GM12878 (cell line): ENCODE measurements at regions not wholly inside any gene's neighbourhood (a gene's known extent, or its start where the extent isn't known, plus 50 kb on each side); places are given as distances from the start of the nearest gene placed in this dataset.

Experiments
- ATAC-seq: fragments of 200-7000 bp; cut with Tn5 transposase; 3 replicates; pipeline ENCODE4 v1.9.1; 2020; ENCODE audit warnings: mild to moderate bottlenecking, moderate library complexity
- BruUV-seq: library from RNA; stranded (reverse); fragments of 400-500 nt; replicated peaks from 2 replicates; lab custom pipeline; 2021; lab: Mats Ljungman, UMichigan
- CTCF ChIA-PET: fragments of 300-600 bp; sonication (Branson Sonifier 250); formaldehyde crosslinking; extraction: SDS; loops from one replicate; lab custom pipeline; 2021; ENCODE audit warnings: inconsistent platforms; lab: Yijun Ruan, JAX
- POLR2A ChIA-PET: fragments of 350-600 bp; formaldehyde crosslinking; extraction: SDS; loops from one replicate; lab custom pipeline; 2021; ENCODE audit warnings: inconsistent platforms; lab: Charles Lee
- RAD21 ChIA-PET: fragments of 300-600 bp; sonication (Branson Sonifier 250); formaldehyde crosslinking; loops from one replicate; lab custom pipeline; 2023; ENCODE audit warnings: antibody characterized with exemption; ENCODE audit not compliant: unreplicated experiment; lab: Charles Lee
- SMC1A ChIA-PET: fragments of 300-600 bp; sonication (Branson Sonifier 250); formaldehyde crosslinking; loops from one replicate; lab custom pipeline; 2023; ENCODE audit not compliant: unreplicated experiment, uncharacterized antibody; lab: Charles Lee
- DNase-seq: peaks from one replicate; pipeline ENCODE4 v3.0.0-alpha.2; 2011; ENCODE audit warnings: low read depth, low spot score
- FAIRE-seq: peaks from 3 replicates; lab custom pipeline; 2011; peaks lifted over from hg19 to GRCh38; lab: Jason Lieb, UNC
- H2AFZ ChIP-seq: 2 replicates; pipeline ENCODE4 v1.6.0; 2011; ENCODE audit warnings: low read depth, low read length, control low read depth; ENCODE audit not compliant: control insufficient read depth
- H3K27ac ChIP-seq: 2 replicates; pipeline ENCODE4 v1.5.1; 2011; ENCODE audit warnings: control low read depth; ENCODE audit not compliant: control insufficient read depth, insufficient read depth
- H3K27me3 ChIP-seq, 2 experiments: replicated peaks in 1 of 2; 2 replicates each; pipeline versions ENCODE4 v1.6.0 to v1.6.1; 2011; ENCODE audit warnings: low read length in 1 of 2; ENCODE audit not compliant: control insufficient read depth in 2 of 2, insufficient read depth in 2 of 2
- H3K36me3 ChIP-seq, 2 experiments: 2 replicates each; pipeline ENCODE4 v1.5.1; 2011; ENCODE audit warnings: low read length in 1 of 2; ENCODE audit not compliant: control insufficient read depth in 2 of 2, insufficient read depth in 2 of 2
- H3K4me1 ChIP-seq: 2 replicates; pipeline ENCODE4 v1.6.1; 2011; ENCODE audit warnings: mild to moderate bottlenecking, low read length, moderate library complexity, mixed read lengths; ENCODE audit not compliant: control insufficient read depth, insufficient read depth
- H3K4me2 ChIP-seq: 2 replicates; pipeline ENCODE4 v1.6.0; 2011; ENCODE audit warnings: control low read depth; ENCODE audit not compliant: control insufficient read depth, insufficient read depth
- H3K4me3 ChIP-seq: fragments of 200-600 bp; sonication (generic); 2 replicates; pipeline ENCODE4 v1.5.1; 2016
- H3K79me2 ChIP-seq: 2 replicates; pipeline ENCODE4 v1.6.0; 2011; ENCODE audit warnings: low read length; ENCODE audit not compliant: control insufficient read depth, insufficient read depth
- H3K9ac ChIP-seq: 2 replicates; pipeline ENCODE4 v1.8.0; 2011; ENCODE audit warnings: low read length, control low read depth, mixed read lengths; ENCODE audit not compliant: control insufficient read depth, insufficient read depth
- H3K9me3 ChIP-seq: replicated peaks from 3 replicates; pipeline ENCODE4 v1.5.1; 2011; ENCODE audit warnings: mild to moderate bottlenecking, low read length; ENCODE audit not compliant: control insufficient read depth, insufficient read depth
- H4K20me1 ChIP-seq: 2 replicates; pipeline ENCODE4 v1.6.0; 2011; ENCODE audit not compliant: control insufficient read depth, insufficient read depth
- CBX3 ChIP-seq: fragments of 200-600 bp; sonication (generic); IDR thresholded peaks from 2 replicates; pipeline ENCODE4 v1.6.1; 2016; ENCODE audit warnings: low read depth, borderline replicate concordance
- FOXK2 ChIP-seq: fragments of 450-650 bp; IDR thresholded peaks from 2 replicates; pipeline ENCODE4 v1.6.1; 2017; ENCODE audit warnings: mild to moderate bottlenecking, moderate library complexity
- LARP7 ChIP-seq: fragments of 450-650 bp; IDR thresholded peaks from 2 replicates; pipeline ENCODE4 v1.6.1; 2017; ENCODE audit warnings: mild to moderate bottlenecking
- NBN ChIP-seq: fragments of 450-650 bp; IDR thresholded peaks from 2 replicates; pipeline ENCODE4 v1.6.1; 2016
- SRF ChIP-seq, 2 experiments: IDR thresholded peaks; 2 replicates each; pipeline ENCODE4 v1.6.1; 2011; ENCODE audit warnings: low read depth in 2 of 2, low read length in 2 of 2, mild to moderate bottlenecking in 1 of 2, moderate library complexity in 1 of 2
- TAF1 ChIP-seq: IDR thresholded peaks from 2 replicates; pipeline ENCODE4 v1.6.1; 2011; ENCODE audit warnings: mild to moderate bottlenecking, low read depth, low read length, borderline replicate concordance
- TCF3 ChIP-seq: IDR thresholded peaks from 2 replicates; pipeline ENCODE4 v1.6.1; 2012; ENCODE audit warnings: low read depth, mild to moderate bottlenecking, low read length, borderline replicate concordance; ENCODE audit not compliant: insufficient read depth
- YY1 ChIP-seq: IDR thresholded peaks from 2 replicates; pipeline ENCODE4 v1.6.1; 2011; ENCODE audit warnings: low read depth, mild to moderate bottlenecking, low read length
- ZNF622 ChIP-seq: fragments of 450-650 bp; IDR thresholded peaks from 2 replicates; pipeline ENCODE4 v1.6.1; 2017; ENCODE audit warnings: mild to moderate bottlenecking, inconsistent platforms
- ZNF687 ChIP-seq: fragments of 450-650 bp; IDR thresholded peaks from 2 replicates; pipeline ENCODE4 v1.6.1; 2017; ENCODE audit warnings: mild to moderate bottlenecking, moderate library complexity
- ZSCAN29 ChIP-seq: fragments of 450-650 bp; IDR thresholded peaks from 2 replicates; pipeline ENCODE4 v1.6.1; 2017; ENCODE audit warnings: mild to moderate bottlenecking, moderate library complexity
- WGBS: methylation state at CpG from one replicate; pipeline ENCODE4 v1.1.6; 2016; ENCODE audit warnings: low lambda C conversion rate; ENCODE audit not compliant: insufficient replicate concordance, insufficient coverage; ENCODE audit errors: missing lambda C conversion rate; 5-methylcytosine and 5-hydroxymethylcytosine counted together
- in situ Hi-C: fragments of 300-500 bp; cut with MboI; formaldehyde crosslinking; loops from 9 replicates; pipeline ENCODE4 v1.14.3; 2018; ENCODE audit warnings: mixed read lengths
- intact Hi-C: fragments of 100-400 bp; cut with micrococcal nuclease; formaldehyde crosslinking; loops from one replicate; pipeline ENCODE4 v1.14.2; 2022; ENCODE audit not compliant: unreplicated experiment

DNA sequence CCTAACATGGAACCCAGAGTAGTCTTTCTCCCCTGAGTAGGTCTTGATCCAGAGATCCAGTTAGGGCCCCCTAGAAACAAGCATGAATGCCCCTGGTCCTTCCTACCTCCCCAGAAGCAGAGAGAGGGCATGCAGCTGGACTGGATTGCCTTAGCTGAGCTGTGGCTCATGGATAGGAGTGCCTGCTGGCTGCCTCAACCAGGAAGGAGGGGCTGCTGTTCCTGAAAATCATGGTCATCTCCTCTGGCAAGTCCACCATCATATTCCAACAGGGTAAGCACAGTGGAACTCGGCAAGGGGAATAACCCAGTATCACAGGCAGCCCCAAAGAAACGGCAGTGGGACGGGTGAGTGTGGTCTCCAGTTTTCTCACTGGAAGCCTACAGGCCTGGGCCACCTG is 53.1 kb upstream of the ENTPD6 start (continued):
- TF ChIP-seq ZSCAN29 (no peak), CBX3 (no peak), SRF (IDR thresholded peaks at IDR 0.05; ENCODE audit: low read depth in 2 of 2, low read length in 2 of 2) (no peak), FOXK2 (no peak)
- TF ChIP-seq, all 136 proteins: peak for 0

- no peaks in the 10 kb centered on the region for H3K36me3 ChIP-seq
- H4K20me1 ChIP-seq = no peaks in the 10 kb centered on the region
- H3K4me1 ChIP-seq = no peaks in the 10 kb centered on the region
- in situ Hi-C loops = no loop called here
- RAD21 ChIA-PET = no interaction called here
- no TSS peak for BruUV-seq
- H3K27me3 ChIP-seq = peaks cover 3 to 4% of the 10 kb centered on the region in 2 experiments
- intact Hi-C loops = no loop called here
- no peak overlapping the region for H3K4me2 ChIP-seq
- H3K79me2 ChIP-seq = no peaks in the 10 kb centered on the region
- no peak overlapping the region for H3K27ac ChIP-seq
- TF ChIP-seq TAF1 (no peak), NBN (no peak), ZNF622 (no peak), ZNF687 (no peak), YY1 (no peak), LARP7 (no peak), TCF3 (no peak)
- POLR2A ChIA-PET = no interaction called here
- SMC1A ChIA-PET = no interaction called here
- H3K4me3 ChIP-seq = no peak overlapping the region
- no peak for FAIRE-seq
- no peak overlapping the region for H3K9ac ChIP-seq
- ATAC-seq = no peak
- 26% methylated on average over 7 of the region's 7 CpGs for WGBS
- no peak for DNase-seq
- no peak overlapping the region for H2AFZ ChIP-seq
- CTCF ChIA-PET = no interaction called here
- H3K9me3 ChIP-seq = no peaks in the 10 kb centered on the region
Observed at GRCh38 chr20:25145131-25145530, 50.4 kb upstream of the ENTPD6 start.
